Stimulated activated CD4-positive, alpha-beta T cell treated with anti-CD3 and anti-CD28 coated beads, Interleukin-2, amount 100 ng/mL, for 24 hours (primary cell): ENCODE measurements at regions not wholly inside any gene's neighbourhood (a gene's known extent, or its start where the extent isn't known, plus 50 kb on each side); places are given as distances from the start of the nearest gene placed in this dataset.
"Not testable (repeated sequence)": the region's sequence is repeated elsewhere in the genome, so short reads cannot be mapped to it uniquely, and the experiment has no call there.

Experiments used
- DNase-seq, 2 donors: peaks; one replicate each; pipeline ENCODE4 v3.0.0-alpha.2; 2020

- DNase-seq, result no peak
Measured at GRCh38 chr12:105595440-105595839, 264.9 kb downstream of the C12orf75 start.

DNA sequence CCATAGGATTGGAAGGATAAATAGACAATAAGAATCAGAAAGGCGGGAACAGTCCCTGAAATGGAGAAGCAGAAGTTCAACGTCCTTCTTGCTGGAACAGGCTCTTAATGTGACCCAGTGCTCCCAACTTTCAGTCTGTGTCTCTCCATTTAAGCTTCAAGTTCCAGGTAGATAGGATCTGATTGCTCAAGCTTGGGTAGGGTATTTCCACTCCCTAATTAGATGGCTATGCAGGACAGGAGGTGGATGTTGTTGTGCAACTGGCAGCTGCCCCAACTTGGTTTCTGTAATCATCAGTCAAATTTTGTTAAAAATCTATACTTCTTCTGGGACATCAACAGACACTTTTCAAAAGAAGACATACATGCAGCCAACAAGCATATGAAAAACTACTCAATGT is 266.2 kb downstream of the C12orf75 start:
- no peak for DNase-seq

- no peak for DNase-seq
Measured at GRCh38 chr12:105598031-105598430, 267.5 kb downstream of the C12orf75 start.

GRCh38 chr12:105600911-105601545 is 270.5 kb downstream of the C12orf75 start:
- no peak for DNase-seq

DNA sequence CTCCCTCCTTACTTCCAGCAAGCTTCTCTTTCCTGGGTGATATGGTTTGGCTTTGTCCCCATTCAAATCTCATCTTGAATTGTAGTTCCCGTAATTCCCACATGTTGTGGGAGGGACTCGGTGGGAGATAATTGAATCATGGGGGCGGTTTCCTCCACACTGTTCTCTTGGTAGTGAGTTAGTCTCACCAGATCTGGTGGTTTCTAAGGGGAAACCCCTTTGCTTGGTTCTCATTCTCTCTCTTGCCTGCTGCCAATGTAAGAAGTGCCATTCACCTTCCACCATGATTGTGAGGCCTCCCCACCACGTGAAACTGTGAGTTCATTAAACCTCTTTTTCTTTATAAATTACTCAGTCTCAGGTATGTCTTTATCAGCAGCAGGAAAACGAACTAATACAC is 271.8 kb downstream of the C12orf75 start:
- not testable (repeated sequence) for DNase-seq

GRCh38 chr12:105604281-105604680 is 273.8 kb downstream of the C12orf75 start:
- DNase-seq, result not testable (repeated sequence)

DNA sequence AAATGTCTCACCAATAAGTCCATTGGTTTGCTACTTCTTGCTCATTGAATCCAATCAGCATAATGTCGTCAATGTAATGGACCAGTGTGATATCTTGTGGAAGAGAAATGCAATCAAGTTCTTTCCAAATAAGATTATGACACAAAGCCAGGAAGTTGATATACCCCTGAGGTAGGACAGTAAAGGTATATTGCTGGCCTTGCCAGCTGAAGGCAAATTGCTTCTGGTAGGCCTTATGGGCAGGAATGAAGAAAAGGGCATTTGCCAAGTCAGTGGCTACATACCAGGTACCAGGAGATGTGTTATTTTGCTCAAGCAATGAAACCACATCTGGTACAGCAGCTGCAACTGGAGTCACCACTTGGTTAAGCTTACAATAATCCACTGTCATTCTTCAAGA is 276.1 kb downstream of the C12orf75 start:
- DNase-seq, result not testable (repeated sequence)

GRCh38 chr12:105609001-105609400 is 278.5 kb downstream of the C12orf75 start:
- DNase-seq, result not testable (repeated sequence)

GRCh38 chr12:105610459-105610858 is 280.0 kb downstream of the C12orf75 start:
- no peak for DNase-seq

DNA sequence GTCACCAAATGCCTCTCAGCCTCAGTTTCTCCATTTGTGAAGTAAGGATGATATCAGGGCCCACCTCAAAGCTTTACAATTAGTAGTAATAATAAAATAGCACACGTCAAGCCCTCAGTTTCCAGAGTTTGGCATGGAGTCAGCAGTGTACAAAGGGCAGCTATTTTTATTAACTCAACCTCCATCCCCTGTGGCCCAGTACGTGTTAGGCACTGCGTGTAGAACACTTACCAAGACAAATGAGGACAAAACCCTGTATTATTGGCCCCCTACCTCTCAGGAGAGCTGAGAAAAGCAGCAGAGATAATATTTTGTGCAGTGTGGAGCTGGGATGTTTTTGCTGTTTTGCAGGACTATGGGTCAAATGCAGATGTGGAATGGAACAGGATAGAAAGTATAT is 280.8 kb downstream of the C12orf75 start:
- DNase-seq, result no peak

DNA sequence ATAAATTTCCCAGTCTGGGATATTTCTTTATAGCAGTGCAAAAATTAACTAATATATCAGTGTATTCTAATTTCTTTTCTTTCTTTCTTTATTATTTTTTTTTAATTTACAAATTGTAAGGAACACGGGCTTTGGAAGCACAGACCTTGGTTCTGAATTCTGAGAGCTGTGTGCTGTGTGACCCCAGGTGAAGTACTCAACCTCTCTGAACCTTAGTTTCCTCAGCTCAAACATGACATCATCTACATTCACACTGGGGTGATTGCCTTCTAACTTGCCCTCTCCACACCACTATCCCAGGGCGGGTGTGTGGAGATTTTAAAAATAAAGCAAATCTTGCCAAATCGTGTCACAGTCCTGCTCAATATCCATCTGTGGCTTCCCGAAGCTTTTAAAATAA is 282.8 kb downstream of the C12orf75 start:
- no peak for DNase-seq

GRCh38 chr12:105613887-105614286 is 283.4 kb downstream of the C12orf75 start:
- DNase-seq, result no peak

- no peak for DNase-seq
Measured at GRCh38 chr12:105616971-105617540, 286.6 kb downstream of the C12orf75 start.

DNA sequence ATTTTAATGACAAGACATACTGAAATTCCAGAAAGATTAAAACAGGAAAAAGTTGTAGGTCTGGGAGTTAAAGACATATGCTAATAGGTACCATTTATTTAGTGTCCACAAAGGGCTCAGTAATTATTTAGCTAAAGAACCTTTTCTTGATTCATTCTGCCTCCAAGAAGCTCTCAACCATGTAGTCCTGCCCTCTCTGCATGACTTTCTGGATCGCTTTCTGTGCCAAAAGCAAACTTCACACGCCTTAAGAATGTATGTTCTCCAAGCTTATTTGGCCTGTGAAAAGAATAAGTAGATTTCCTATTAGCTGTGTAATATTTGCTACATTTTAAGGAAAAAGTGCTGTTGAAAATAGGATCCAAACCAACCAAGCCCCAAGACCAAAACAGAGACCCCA is 291.7 kb downstream of the C12orf75 start:
- DNase-seq, result no peak

- no peak for DNase-seq
Measured at GRCh38 chr12:105622846-105623736, 292.6 kb downstream of the C12orf75 start.

- DNase-seq, result no peak
Measured at GRCh38 chr12:105626653-105627052, 296.2 kb downstream of the C12orf75 start.

DNA sequence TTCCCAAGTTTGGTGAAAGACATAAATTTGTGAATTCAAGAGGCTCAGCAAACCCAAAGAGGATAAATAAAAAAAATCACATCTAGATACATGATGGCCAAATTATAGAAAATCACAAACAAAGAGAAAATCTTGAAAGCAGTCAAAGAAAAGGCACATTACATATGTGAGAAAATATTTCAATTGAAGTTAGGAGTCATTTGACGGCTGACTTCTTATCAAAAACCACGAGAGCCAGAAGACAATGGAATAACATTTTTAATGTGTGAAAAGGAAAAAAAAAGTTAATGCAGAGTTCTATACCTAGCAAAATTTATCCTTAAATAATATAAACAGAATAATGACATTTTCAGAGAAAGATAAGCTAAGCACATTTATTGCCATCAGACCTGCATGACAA is 307.0 kb downstream of the C12orf75 start:
- no peak for DNase-seq

- DNase-seq, result no peak
Measured at GRCh38 chr12:105640761-105641160, 310.3 kb downstream of the C12orf75 start.

- DNase-seq, result no peak
Measured at GRCh38 chr12:105641749-105642148, 311.3 kb downstream of the C12orf75 start.

DNA sequence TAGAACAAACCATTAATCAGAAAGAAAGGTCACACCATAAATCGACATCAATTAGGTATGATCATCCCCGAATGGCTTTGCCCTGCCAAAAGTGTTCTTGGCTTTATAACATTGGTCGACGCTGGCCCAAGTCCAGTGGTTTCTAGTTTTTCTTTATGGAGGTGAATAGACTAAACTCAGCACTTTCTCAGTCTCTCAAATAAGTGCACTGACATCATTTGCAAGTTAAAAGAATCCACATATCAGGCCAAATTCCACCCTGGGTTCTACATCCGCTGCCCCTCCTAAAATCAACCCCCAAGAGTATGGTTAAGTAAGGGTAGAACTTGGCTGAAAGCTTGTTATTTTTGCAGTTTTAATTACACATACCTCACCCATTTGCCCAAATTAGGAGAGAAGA is 314.3 kb downstream of the C12orf75 start:
- DNase-seq, result no peak

DNA sequence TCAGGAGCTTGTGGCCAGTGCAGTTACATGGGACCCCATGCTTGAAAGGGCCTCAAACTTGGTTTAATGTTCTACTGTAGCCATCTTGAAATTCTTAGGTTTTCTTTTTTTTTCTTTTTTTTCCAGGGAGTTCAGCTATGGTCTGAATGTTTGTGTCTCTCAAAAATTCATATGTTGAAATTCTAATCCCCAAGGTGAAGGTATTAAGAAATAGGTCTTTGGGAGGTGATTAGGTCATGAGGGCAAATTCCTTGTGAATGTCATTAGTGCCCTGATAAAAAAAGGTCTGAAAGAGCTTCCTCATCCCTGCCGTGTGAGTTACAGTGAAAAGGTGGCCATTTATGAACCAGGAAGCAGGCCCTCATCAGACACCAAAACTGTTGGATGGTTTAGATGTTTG is 324.1 kb downstream of the C12orf75 start:
- no peak for DNase-seq

- DNase-seq, result no peak
Measured at GRCh38 chr12:105658389-105658788, 327.9 kb downstream of the C12orf75 start.

- DNase-seq, result no peak
Measured at GRCh38 chr12:105659355-105660075, 329.0 kb downstream of the C12orf75 start.
